NAMALWA (cell line): ENCODE measurements at regions not wholly inside any gene's neighbourhood (a gene's known extent, or its start where the extent isn't known, plus 50 kb on each side); places are given as distances from the start of the nearest gene placed in this dataset.

Source experiments
- DNase-seq: peaks from one replicate; pipeline ENCODE4 v3.0.0-alpha.2; 2015; ENCODE audit warnings: low spot score

GRCh38 chr4:107166181-107166580 is 130.1 kb upstream of the DKK2 start:
- DNase-seq = no peak

GRCh38 chr4:107164962-107165475 is 128.9 kb upstream of the DKK2 start:
- DNase-seq = no peak

GRCh38 chr4:107156443-107156842 is 120.3 kb upstream of the DKK2 start:
- DNase-seq = no peak

- DNase-seq = no peak
These were observed 119.3 kb upstream of the DKK2 start for GRCh38 chr4:107155366-107155765.

GRCh38 chr4:107153956-107154355 is 117.8 kb upstream of the DKK2 start:
- DNase-seq = no peak

GRCh38 chr4:107153228-107153627 is 117.1 kb upstream of the DKK2 start:
- DNase-seq = peak; percentile 12

- no peak for DNase-seq
These were observed 115.1 kb upstream of the DKK2 start for GRCh38 chr4:107151173-107151572.

GRCh38 chr4:107148904-107149303 is 112.8 kb upstream of the DKK2 start:
- DNase-seq = no peak

- no peak for DNase-seq
These were observed 111.8 kb upstream of the DKK2 start for GRCh38 chr4:107147873-107148272.

GRCh38 chr4:107138433-107138832 is 102.3 kb upstream of the DKK2 start:
- no peak for DNase-seq

GRCh38 chr4:107133965-107134653 is 98.0 kb upstream of the DKK2 start:
- no peak for DNase-seq

- no peak for DNase-seq
These were observed 95.2 kb upstream of the DKK2 start for GRCh38 chr4:107131295-107131694.

- no peak for DNase-seq
These were observed 94.0 kb upstream of the DKK2 start for GRCh38 chr4:107130157-107130556.

GRCh38 chr4:107129611-107130010 is 93.5 kb upstream of the DKK2 start:
- DNase-seq = no peak

GRCh38 chr4:107129076-107129475 is 93.0 kb upstream of the DKK2 start:
- no peak for DNase-seq

GRCh38 chr4:107128116-107128515 is 92.0 kb upstream of the DKK2 start:
- DNase-seq = no peak

- no peak for DNase-seq
These were observed 89.4 kb upstream of the DKK2 start for GRCh38 chr4:107125496-107125895.

- no peak for DNase-seq
These were observed 86.6 kb upstream of the DKK2 start for GRCh38 chr4:107122736-107123135.

GRCh38 chr4:107120661-107121060 is 84.5 kb upstream of the DKK2 start:
- no peak for DNase-seq

- no peak for DNase-seq
These were observed 81.6 kb upstream of the DKK2 start for GRCh38 chr4:107117726-107118125.

- DNase-seq = no peak
These were observed 79.2 kb upstream of the DKK2 start for GRCh38 chr4:107115185-107115847.

GRCh38 chr4:107114059-107114458 is 77.9 kb upstream of the DKK2 start:
- DNase-seq = no peak

GRCh38 chr4:107098401-107098800 is 62.3 kb upstream of the DKK2 start:
- no peak for DNase-seq

- DNase-seq = no peak
These were observed 58.9 kb upstream of the DKK2 start for GRCh38 chr4:107094976-107095375.
